Activated CD4-positive, CD25-positive, alpha-beta regulatory T cell treated with anti-CD3 and anti-CD28 coated beads, Interleukin-2, amount 50 U/mL, for 16 hours (primary cell): ENCODE measurements at regions not wholly inside any gene's neighbourhood (a gene's known extent, or its start where the extent isn't known, plus 50 kb on each side); places are given as distances from the start of the nearest gene placed in this dataset.

Source experiments
- DNase-seq: peaks from one replicate; pipeline ENCODE4 v3.0.0-alpha.2; 2020; ENCODE audit warnings: low read depth, low spot score

DNA sequence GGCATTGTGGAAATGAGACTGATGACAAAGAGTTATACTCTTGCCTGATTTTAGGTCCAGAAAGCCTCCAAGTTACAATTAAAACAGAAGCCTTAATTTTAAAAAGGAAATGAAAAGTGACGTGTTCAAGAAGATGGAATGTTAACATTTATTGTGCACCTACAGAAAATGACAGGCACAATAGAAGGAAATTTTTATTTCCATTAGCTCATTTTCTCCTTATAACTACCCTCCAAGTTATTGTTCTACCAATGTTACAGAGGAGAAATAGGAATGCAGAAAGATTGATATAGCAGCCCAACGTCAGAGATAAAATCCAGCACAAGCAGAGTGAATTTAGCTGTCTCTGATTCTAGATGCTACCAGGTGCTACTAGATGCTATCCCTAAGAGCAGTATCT, 736.9 kb upstream of the KIRREL3 start:
- no peak for DNase-seq

- DNase-seq, result no peak
Measured at GRCh38 chr11:127733552-127733951, 733.0 kb upstream of the KIRREL3 start.

- no peak for DNase-seq
Measured at GRCh38 chr11:127726367-127726766, 725.8 kb upstream of the KIRREL3 start.

- DNase-seq, result no peak
Measured at GRCh38 chr11:127723714-127724113, 723.1 kb upstream of the KIRREL3 start.

DNA sequence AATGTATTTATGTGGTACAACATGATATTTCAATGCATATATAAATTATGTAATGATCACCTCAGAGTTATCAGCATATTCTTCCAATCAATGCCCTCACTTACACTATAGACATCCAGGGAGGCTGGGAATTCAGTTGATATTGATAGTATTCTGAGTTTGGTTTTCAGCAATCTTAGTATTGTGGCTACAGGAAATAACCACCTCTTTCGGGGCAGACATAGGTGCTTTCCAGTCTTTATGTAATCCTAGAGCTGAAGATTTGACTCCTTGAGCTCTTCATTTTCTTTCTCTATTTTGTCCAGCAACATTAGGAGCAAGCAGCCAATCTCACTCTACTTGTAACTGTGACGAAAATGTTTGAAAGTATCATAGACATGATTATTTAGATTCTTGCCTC, 712.7 kb upstream of the KIRREL3 start:
- DNase-seq, result no peak

- DNase-seq, result no peak
Measured at GRCh38 chr11:127711748-127712147, 711.2 kb upstream of the KIRREL3 start.

GRCh38 chr11:127710831-127711230, 710.3 kb upstream of the KIRREL3 start:
- no peak for DNase-seq

- no peak for DNase-seq
Measured at GRCh38 chr11:127709960-127710359, 709.4 kb upstream of the KIRREL3 start.

DNA sequence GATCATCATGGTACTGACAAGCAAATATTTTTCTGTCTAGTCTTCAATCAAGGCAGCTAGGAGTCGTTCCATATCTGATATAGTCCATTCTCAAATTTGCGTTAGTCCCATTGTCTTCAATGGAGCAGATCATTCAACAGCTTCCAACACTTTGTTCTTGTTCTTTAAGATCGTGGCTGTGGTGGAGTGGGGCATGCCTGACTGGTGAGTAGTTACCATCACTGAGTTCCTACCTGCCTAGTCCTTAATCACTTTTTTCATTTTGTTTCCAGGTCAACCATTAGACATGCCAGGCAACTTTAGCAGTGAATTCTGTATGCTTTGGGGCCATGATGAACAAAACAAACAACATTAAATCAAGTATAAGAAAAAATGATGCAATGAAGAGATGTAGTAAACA, 693.1 kb upstream of the KIRREL3 start:
- DNase-seq, result no peak

DNA sequence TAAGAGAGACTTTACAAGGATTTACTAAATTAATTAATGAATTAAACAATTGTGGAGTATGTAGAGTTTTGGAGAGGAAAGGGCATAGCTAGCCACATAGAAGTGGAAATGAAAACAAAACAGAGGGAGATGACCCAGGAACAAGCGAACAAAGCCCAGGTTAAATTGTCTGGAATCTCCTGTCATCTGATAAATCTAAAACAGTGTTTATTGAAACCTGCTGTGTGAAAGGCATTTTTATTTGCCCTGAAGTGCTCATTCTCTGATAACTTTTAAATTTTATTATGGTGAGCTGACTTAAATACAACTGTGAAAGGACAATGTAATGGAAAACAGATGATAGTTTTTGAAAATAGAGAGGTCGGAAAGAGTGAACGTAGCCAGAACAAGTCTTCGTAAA, 682.8 kb upstream of the KIRREL3 start:
- DNase-seq, result no peak

GRCh38 chr11:127679816-127680545, 679.4 kb upstream of the KIRREL3 start:
- no peak for DNase-seq

DNA sequence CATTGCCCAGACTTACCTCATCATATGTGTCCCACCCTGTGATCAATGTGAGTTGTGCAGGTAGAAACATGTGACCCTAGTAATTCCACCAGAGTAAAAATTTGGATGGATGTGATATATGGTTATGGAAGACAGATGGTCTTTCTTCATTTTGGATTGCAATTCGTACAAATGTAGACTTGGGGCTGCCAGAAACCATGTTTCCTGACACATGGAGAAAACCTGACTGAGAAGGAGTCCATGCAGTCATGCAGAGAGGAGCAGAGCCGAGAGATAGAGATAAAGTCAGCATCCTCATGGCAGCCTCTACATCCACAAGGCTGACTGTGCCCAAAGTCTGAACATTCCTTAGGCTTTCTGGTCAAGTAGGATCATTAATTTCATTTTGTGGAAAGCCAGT, 678.1 kb upstream of the KIRREL3 start:
- DNase-seq, result no peak

DNA sequence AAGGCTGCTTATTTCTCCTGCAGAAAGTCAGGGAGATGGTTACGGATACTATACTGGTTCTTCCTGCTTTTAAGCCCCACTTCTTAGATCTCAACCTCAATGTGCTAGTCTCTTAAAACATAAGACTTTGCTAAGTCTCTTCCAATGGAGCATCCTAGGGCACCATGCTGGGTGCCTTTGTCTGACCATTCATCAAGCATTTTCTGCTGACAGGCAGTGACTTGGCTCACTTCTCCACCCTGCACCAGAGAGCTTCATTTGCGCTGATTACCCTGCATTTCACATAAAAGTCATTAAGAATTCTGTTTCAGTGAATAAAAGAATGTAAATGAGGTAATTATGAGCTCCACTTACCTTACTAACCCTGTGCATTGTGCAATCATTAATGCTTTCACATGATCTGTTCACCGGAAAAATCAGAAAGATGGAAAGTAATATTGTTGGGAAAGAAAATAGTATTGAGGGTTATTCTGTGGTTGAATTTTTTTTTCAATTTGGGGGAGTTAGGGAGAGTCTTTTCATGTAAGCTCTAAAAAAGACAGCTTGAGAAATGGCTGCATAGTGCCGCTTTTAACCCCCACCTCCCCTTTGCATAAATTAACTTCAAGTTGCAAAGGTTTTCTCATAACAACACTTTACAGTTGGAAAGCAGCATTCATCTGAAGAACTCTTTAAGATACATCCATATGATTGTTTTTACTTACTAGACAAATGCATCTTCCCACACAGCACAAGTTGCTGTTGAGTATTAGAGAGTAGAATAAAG, 677.3 kb upstream of the KIRREL3 start:
- DNase-seq, result no peak

- no peak for DNase-seq
Measured at GRCh38 chr11:127675581-127675980, 675.0 kb upstream of the KIRREL3 start.

GRCh38 chr11:127674754-127675153, 674.2 kb upstream of the KIRREL3 start:
- no peak for DNase-seq

DNA sequence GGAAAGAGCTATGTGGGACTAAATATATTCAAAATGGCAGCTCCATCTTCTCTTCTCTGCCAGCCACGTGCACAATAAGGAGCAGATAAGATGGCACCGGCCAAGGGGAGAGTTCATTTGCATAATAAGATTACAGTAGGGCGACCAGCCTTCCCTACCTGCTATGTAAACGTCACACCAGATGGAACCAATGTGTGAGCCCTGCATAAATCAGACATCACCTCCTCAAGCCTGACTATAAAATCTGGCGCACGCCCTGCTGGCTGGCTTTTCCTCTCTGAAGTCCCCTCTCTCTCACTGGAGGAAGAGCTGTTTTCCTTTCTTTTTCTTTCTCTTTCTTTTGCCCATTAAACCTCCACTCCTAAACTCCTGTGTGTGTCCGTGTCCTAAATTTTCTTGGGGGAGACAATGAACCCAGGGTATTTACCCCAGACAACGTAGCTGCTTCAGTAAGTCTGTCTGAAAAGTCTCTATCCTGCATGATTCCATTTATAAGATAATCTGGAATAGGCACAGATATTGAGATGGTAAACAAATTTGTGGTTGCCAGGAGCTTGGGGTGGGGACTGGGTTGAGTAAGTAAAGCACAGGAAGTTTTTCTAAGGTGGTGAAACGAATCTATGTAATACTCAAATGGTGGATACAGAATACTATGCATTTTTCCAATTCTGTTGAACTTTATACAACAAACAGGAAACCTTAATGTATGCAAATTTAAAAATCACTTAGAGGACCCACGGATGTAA, 670.0 kb upstream of the KIRREL3 start:
- no peak for DNase-seq

GRCh38 chr11:127656116-127656836, 655.7 kb upstream of the KIRREL3 start:
- no peak for DNase-seq

DNA sequence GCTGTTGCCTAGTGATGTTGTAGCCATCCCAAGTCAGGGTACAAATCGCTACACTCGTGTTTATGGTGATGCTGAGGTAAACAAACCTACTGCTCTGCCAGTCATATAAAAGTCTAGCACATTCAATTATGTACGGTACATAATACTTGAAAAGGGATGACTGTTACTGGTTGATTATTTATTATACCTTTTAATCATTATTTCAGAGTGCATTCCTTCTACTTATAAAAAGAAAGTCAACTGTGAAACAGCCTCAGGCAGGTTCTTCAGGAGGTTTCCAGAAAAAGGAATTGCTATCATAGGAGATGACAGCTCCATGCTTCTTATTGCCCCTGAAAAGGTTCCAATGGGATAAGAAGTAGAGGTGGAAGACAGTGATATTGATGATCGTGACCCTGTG, 652.5 kb upstream of the KIRREL3 start:
- DNase-seq, result no peak

DNA sequence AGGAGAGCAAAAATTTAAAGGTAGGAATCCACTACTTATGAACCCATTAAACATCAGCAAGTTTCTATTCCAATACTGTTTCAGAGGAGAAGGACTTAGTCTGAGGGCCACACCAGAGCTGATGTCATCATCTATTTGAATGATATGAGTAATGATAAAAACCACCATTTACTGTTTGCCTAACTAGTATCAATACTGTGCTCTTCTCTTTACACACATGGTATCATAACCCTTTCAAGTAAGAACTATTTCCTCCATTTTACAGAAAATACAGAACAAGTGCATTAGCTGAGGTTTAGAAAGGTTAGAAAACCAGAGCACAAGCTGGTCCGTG, 651.3 kb upstream of the KIRREL3 start:
- DNase-seq, result no peak

- DNase-seq, result no peak
Measured at GRCh38 chr11:127651175-127651887, 650.8 kb upstream of the KIRREL3 start.

DNA sequence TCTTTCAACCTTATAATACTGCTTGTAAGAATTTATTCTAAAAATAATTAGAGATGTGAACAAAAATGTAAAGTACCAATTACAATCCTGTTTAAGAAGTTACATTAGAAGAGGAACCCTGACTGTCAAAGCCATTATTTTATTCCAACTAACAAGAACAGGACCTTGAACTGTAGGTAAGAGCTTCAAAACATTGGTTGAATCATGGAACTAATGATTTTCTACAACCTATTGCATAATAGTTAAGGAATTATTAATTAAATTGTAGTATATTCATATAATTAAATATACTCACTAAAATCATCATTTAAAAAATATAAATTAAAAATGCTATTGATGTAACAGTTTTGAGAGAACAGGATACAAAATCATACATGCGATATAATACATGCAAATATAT, 649.4 kb upstream of the KIRREL3 start:
- no peak for DNase-seq
